ENCODE measurements at regions not wholly inside any gene's neighbourhood (a gene's known extent, or its start where the extent isn't known, plus 50 kb on each side); places are given as distances from the start of the nearest gene placed in this dataset.

- TF ChIP-seq CTCF (IDR thresholded peaks at IDR 0.05; ENCODE audit: low read length, missing control alignments) = no peak
- peak; percentile 67 for DNase-seq (ENCODE audit: low read depth)
Observed at GRCh38 chr6:105992315-105992961, 93.7 kb upstream of the PRDM1 start.

GRCh38 chr6:105991561-105992314 is 94.4 kb upstream of the PRDM1 start:
- peak overlapping the region; percentile 76 for H3K4me3 ChIP-seq (replicated peaks; ENCODE audit: low read depth, low read length)
- DNase-seq (ENCODE audit: low read depth) = no peak
- TF ChIP-seq CTCF (IDR thresholded peaks at IDR 0.05; ENCODE audit: low read length, missing control alignments) = no peak

More at GRCh38 chr6:105992315-105992961, 93.7 kb upstream of the PRDM1 start:
- H3K4me3 ChIP-seq (replicated peaks; ENCODE audit: low read depth, low read length) = peak overlapping the region; percentile 76

- no peak overlapping the region for H3K4me3 ChIP-seq (replicated peaks; ENCODE audit: low read depth, low read length)
- DNase-seq (ENCODE audit: low read depth) = no peak
- TF ChIP-seq CTCF (IDR thresholded peaks at IDR 0.05; ENCODE audit: low read length, missing control alignments) = no peak
Observed at GRCh38 chr6:105990151-105990550, 96.0 kb upstream of the PRDM1 start.

- TF ChIP-seq CTCF (IDR thresholded peaks at IDR 0.05; ENCODE audit: low read length, missing control alignments) = no peak
- no peak overlapping the region for H3K4me3 ChIP-seq (replicated peaks; ENCODE audit: low read depth, low read length)
- DNase-seq (ENCODE audit: low read depth) = no peak
Observed at GRCh38 chr6:105988812-105989577, 97.1 kb upstream of the PRDM1 start.

GRCh38 chr6:105988321-105988720 is 97.8 kb upstream of the PRDM1 start:
- no peak overlapping the region for H3K4me3 ChIP-seq (replicated peaks; ENCODE audit: low read depth, low read length)
- no peak for DNase-seq (ENCODE audit: low read depth)
- TF ChIP-seq CTCF (IDR thresholded peaks at IDR 0.05; ENCODE audit: low read length, missing control alignments) = no peak

GRCh38 chr6:105987516-105987915 is 98.6 kb upstream of the PRDM1 start:
- DNase-seq (ENCODE audit: low read depth) = no peak
- TF ChIP-seq CTCF (IDR thresholded peaks at IDR 0.05; ENCODE audit: low read length, missing control alignments) = no peak
- no peak overlapping the region for H3K4me3 ChIP-seq (replicated peaks; ENCODE audit: low read depth, low read length)

Data from fibroblast of pulmonary artery (primary cell).